H1 (cell line): ENCODE measurements at regions not wholly inside any gene's neighbourhood (a gene's known extent, or its start where the extent isn't known, plus 50 kb on each side); places are given as distances from the start of the nearest gene placed in this dataset.

Experiments used
- CTCF ChIA-PET: fragments of 300-600 bp; sonication (Branson Sonifier 250); formaldehyde crosslinking; loops from one replicate; lab custom pipeline; 2021; ENCODE audit not compliant: partially characterized antibody; lab: Charles Lee
- POLR2A ChIA-PET: fragments of 300-600 bp; sonication (Branson Sonifier 250); formaldehyde crosslinking; loops from one replicate; lab custom pipeline; 2021; ENCODE audit warnings: inconsistent platforms; ENCODE audit not compliant: partially characterized antibody; lab: Charles Lee
- DNase-seq, 2 experiments: peaks; one replicate each; pipeline versions ENCODE4 v3.0.0 to v3.0.0-alpha.2; 2010 to 2022; ENCODE audit warnings: low spot score in 2 of 2, low read depth in 1 of 2, mixed read lengths in 1 of 2
- FAIRE-seq: peaks from 2 replicates; lab custom pipeline; 2011; peaks lifted over from hg19 to GRCh38; lab: Jason Lieb, UNC
- H2AFZ ChIP-seq: 2 replicates; pipeline ENCODE4 v1.8.1; 2012; ENCODE audit warnings: low read length, inconsistent platforms
- H2AK5ac ChIP-seq: 2 replicates; pipeline ENCODE4 v1.6.1; 2013; ENCODE audit warnings: low read depth, low read length
- H2BK120ac ChIP-seq: replicated peaks from 2 replicates; pipeline ENCODE3; 2013; ENCODE audit warnings: low read depth, low read length, inconsistent platforms
- H2BK12ac ChIP-seq: 2 replicates; pipeline ENCODE4 v1.6.1; 2013; ENCODE audit warnings: low read depth, low read length
- H2BK15ac ChIP-seq: 2 replicates; pipeline ENCODE4 v1.6.1; 2013; ENCODE audit warnings: low read length
- H2BK20ac ChIP-seq: 2 replicates; pipeline ENCODE4 v1.6.1; 2013; ENCODE audit warnings: low read length
- H2BK5ac ChIP-seq: 2 replicates; pipeline ENCODE4 v1.6.1; 2013; ENCODE audit warnings: low read depth, low read length
- H3K14ac ChIP-seq: 2 replicates; pipeline ENCODE4 v1.6.1; 2013; ENCODE audit warnings: inconsistent platforms; ENCODE audit not compliant: insufficient read length
- H3K18ac ChIP-seq: 2 replicates; pipeline ENCODE4 v1.6.1; 2013; ENCODE audit warnings: low read length; ENCODE audit errors: extremely low read depth
- H3K23ac ChIP-seq: 2 replicates; pipeline ENCODE4 v1.6.1; 2013; ENCODE audit warnings: inconsistent platforms; ENCODE audit not compliant: insufficient read length
- H3K23me2 ChIP-seq: 2 replicates; pipeline ENCODE4 v1.6.1; 2013; ENCODE audit warnings: low read depth, low read length
- H3K27ac ChIP-seq: 2 replicates; pipeline ENCODE4 v1.6.1; 2011; ENCODE audit warnings: low read depth, low read length, inconsistent platforms
- H3K27me3 ChIP-seq, 4 experiments: replicated peaks in 1 of 4; 1 replicate in 1 of 4; 2 replicates in 3 of 4; pipeline versions ENCODE4 v1.6.1 to v1.8.1; 2011 to 2013; ENCODE audit warnings: low read length in 3 of 4, mild to moderate bottlenecking in 3 of 4, inconsistent platforms in 2 of 4, mixed read lengths in 2 of 4, moderate library complexity in 1 of 4; ENCODE audit not compliant: control insufficient read depth in 3 of 4, insufficient read depth in 3 of 4; ENCODE audit errors: extremely low read depth in 1 of 4
- H3K36me3 ChIP-seq, 4 experiments: 2 replicates each; pipeline versions ENCODE4 v1.6.1 to v1.8.1; 2011 to 2013; ENCODE audit warnings: mild to moderate bottlenecking in 4 of 4, low read length in 3 of 4, moderate library complexity in 2 of 4, control low read depth in 1 of 4, inconsistent platforms in 1 of 4; ENCODE audit not compliant: insufficient read depth in 4 of 4, control insufficient read depth in 2 of 4
- H3K4ac ChIP-seq: replicated peaks from 2 replicates; pipeline ENCODE3; 2013; ENCODE audit warnings: low read length, low read depth, mixed read lengths, inconsistent platforms; ENCODE audit not compliant: insufficient read length
- H3K4me1 ChIP-seq, 4 experiments: replicated peaks in 1 of 4; 1 replicate in 1 of 4; 2 replicates in 3 of 4; pipeline versions ENCODE4 v1.6.1 to v1.8.1; 2011 to 2013; ENCODE audit warnings: low read length in 3 of 4, inconsistent platforms in 2 of 4, mixed read lengths in 1 of 4; ENCODE audit not compliant: insufficient read depth in 4 of 4, control insufficient read depth in 3 of 4
- H3K4me2 ChIP-seq, 2 experiments: 2 replicates each; pipeline versions ENCODE4 v1.6.1 to v1.8.1; 2011 to 2013; ENCODE audit warnings: low read depth in 2 of 2, low read length in 2 of 2, control low read depth in 1 of 2, inconsistent platforms in 1 of 2, mild to moderate bottlenecking in 1 of 2; ENCODE audit not compliant: insufficient read depth in 1 of 2
- H3K4me3 ChIP-seq, 4 experiments: fragments of 200-600, 300-600 bp in 1 of 4; sonication (generic), shearing (Covaris generic), sonication (Bioruptor Twin) in 1 of 4; 2 replicates each; pipeline versions ENCODE4 v1.5.1 to v1.8.1; 2011 to 2016; ENCODE audit warnings: low read length in 4 of 4, low read depth in 3 of 4, control low read depth in 2 of 4, inconsistent platforms in 2 of 4, mild to moderate bottlenecking in 2 of 4, mixed read lengths in 1 of 4, moderate library complexity in 1 of 4; ENCODE audit not compliant: insufficient read depth in 2 of 4; ENCODE audit errors: extremely low read depth in 1 of 4
- H3K56ac ChIP-seq: replicated peaks from 2 replicates; pipeline ENCODE3; 2013; ENCODE audit warnings: low read depth, mild to moderate bottlenecking, mixed read lengths, low read length, inconsistent platforms; ENCODE audit not compliant: insufficient read length
- H3K79me1 ChIP-seq: 2 replicates; pipeline ENCODE4 v1.6.1; 2013; ENCODE audit warnings: low read depth, low read length, control low read depth
- H3K79me2 ChIP-seq, 2 experiments: 2 replicates each; pipeline versions ENCODE4 v1.6.1 to v1.8.1; 2012 to 2013; ENCODE audit warnings: low read length in 2 of 2, mild to moderate bottlenecking in 2 of 2, inconsistent platforms in 1 of 2; ENCODE audit not compliant: insufficient read depth in 2 of 2, control insufficient read depth in 1 of 2
- H3K9ac ChIP-seq, 4 experiments: replicated peaks in 1 of 4; 1 replicate in 1 of 4; 2 replicates in 3 of 4; pipeline versions ENCODE4 v1.6.1 to v1.8.1; 2011 to 2013; ENCODE audit warnings: low read depth in 3 of 4, low read length in 3 of 4, control low read depth in 2 of 4, mild to moderate bottlenecking in 2 of 4, moderate library complexity in 2 of 4, inconsistent platforms in 1 of 4; ENCODE audit errors: extremely low read depth in 1 of 4
- H3K9me3 ChIP-seq, 2 experiments: 2 replicates each; pipeline versions ENCODE4 v1.6.1 to v1.8.1; 2012 to 2013; ENCODE audit warnings: mild to moderate bottlenecking in 2 of 2, moderate library complexity in 2 of 2, control low read depth in 1 of 2, inconsistent platforms in 1 of 2, low read depth in 1 of 2, low read length in 1 of 2, mixed read lengths in 1 of 2; ENCODE audit not compliant: insufficient read depth in 2 of 2
- H4K20me1 ChIP-seq, 2 experiments: replicated peaks in 1 of 2; 2 replicates each; pipeline versions ENCODE3 to v1.8.1; 2011 to 2013; ENCODE audit warnings: inconsistent platforms in 2 of 2, low read length in 2 of 2, mild to moderate bottlenecking in 1 of 2; ENCODE audit not compliant: insufficient read depth in 2 of 2, control insufficient read depth in 1 of 2
- H4K5ac ChIP-seq: 2 replicates; pipeline ENCODE4 v1.6.1; 2013; ENCODE audit warnings: low read length, low read depth, mixed read lengths, inconsistent platforms; ENCODE audit not compliant: insufficient read length
- H4K8ac ChIP-seq: 2 replicates; pipeline ENCODE4 v1.8.0; 2013; ENCODE audit warnings: mild to moderate bottlenecking, moderate library complexity, low read length, inconsistent platforms; ENCODE audit not compliant: insufficient read depth; ENCODE audit errors: extremely low read depth
- H4K91ac ChIP-seq: replicated peaks from 2 replicates; pipeline ENCODE3; 2013; ENCODE audit warnings: low read length, mixed read lengths, inconsistent platforms; ENCODE audit not compliant: insufficient read length
- ASH2L ChIP-seq: fragments of 200-600, 300-600 bp; sonication (generic); IDR thresholded peaks from one replicate; pipeline ENCODE4 v1.7.1; 2017; ENCODE audit warnings: low read length
- ATF2 ChIP-seq: IDR thresholded peaks from 2 replicates; pipeline ENCODE4 v1.6.1; 2012; ENCODE audit warnings: low read length, inconsistent platforms
- ATF3 ChIP-seq: IDR thresholded peaks from 2 replicates; pipeline ENCODE4 v1.6.1; 2011; ENCODE audit warnings: low read depth, mild to moderate bottlenecking, low read length; ENCODE audit not compliant: insufficient read depth
- EGR1 ChIP-seq: IDR thresholded peaks from 2 replicates; pipeline ENCODE4 v1.6.1; 2011; ENCODE audit warnings: low read depth, low read length, borderline replicate concordance
- MAX ChIP-seq: IDR thresholded peaks from 2 replicates; pipeline ENCODE4 v1.6.1; 2012; ENCODE audit warnings: inconsistent platforms
- PHF8 ChIP-seq: fragments of 200-600 bp; sonication (generic); conservative IDR thresholded peaks from 2 replicates; pipeline ENCODE4 v1.7.1; 2012; ENCODE audit warnings: low read depth, mild to moderate bottlenecking, inconsistent platforms, low read length, moderate library complexity
- RAD21 ChIP-seq, 2 experiments: IDR thresholded peaks in 1 of 2; conservative IDR thresholded peaks in 1 of 2; 2 replicates each; pipeline ENCODE4 v1.6.1; 2011; ENCODE audit warnings: low read depth in 2 of 2, low read length in 2 of 2, improper control_type of control experiment in 1 of 2, inconsistent platforms in 1 of 2, mild to moderate bottlenecking in 1 of 2, moderate library complexity in 1 of 2
- SIN3A ChIP-seq, 2 experiments: IDR thresholded peaks in 1 of 2; conservative IDR thresholded peaks in 1 of 2; 2 replicates each; pipeline ENCODE4 v1.6.1; 2011 to 2012; ENCODE audit warnings: low read length in 2 of 2, improper control_type of control experiment in 1 of 2, low read depth in 1 of 2, mild to moderate bottlenecking in 1 of 2
- SIRT6 ChIP-seq: IDR thresholded peaks from one replicate; pipeline ENCODE4 v1.7.1; 2012; ENCODE audit warnings: low read length, inconsistent platforms
- SP2 ChIP-seq: IDR thresholded peaks from 2 replicates; pipeline ENCODE4 v1.6.1; 2012; ENCODE audit warnings: mild to moderate bottlenecking, low read length, inconsistent platforms
- TCF12 ChIP-seq: IDR thresholded peaks from 2 replicates; pipeline ENCODE4 v1.6.1; 2011; ENCODE audit warnings: low read depth, mild to moderate bottlenecking, low read length
- ZNF274 ChIP-seq: IDR thresholded peaks from 2 replicates; pipeline ENCODE4 v1.7.0; 2012; ENCODE audit warnings: low read length, borderline replicate concordance; ENCODE audit errors: extremely low read depth
- WGBS, 2 experiments: shearing (Covaris generic) in 1 of 2; methylation state at CpG; one replicate each; pipeline versions ENCODE4 v1.1.6 to v1.1.7; 2013 to 2015; ENCODE audit warnings: low lambda C conversion rate in 2 of 2, mixed read lengths in 2 of 2, inconsistent platforms in 1 of 2, low coverage in 1 of 2, missing lambda C conversion rate in 1 of 2; ENCODE audit not compliant: insufficient replicate concordance in 2 of 2, insufficient coverage in 1 of 2, insufficient read length in 1 of 2; ENCODE audit errors: extremely low coverage in 1 of 2, missing lambda C conversion rate in 1 of 2; 5-methylcytosine and 5-hydroxymethylcytosine counted together

- Histone ChIP-seq H2BK12ac (no peak overlapping the region), H3K27ac (no peak overlapping the region), H2BK5ac (no peak overlapping the region), H4K20me1 (no peaks in the 10 kb centered on the region), H3K4me3 (no peak overlapping the region), H3K79me2 (0 out of 4 replicates have a peak, but pooled peaks cover 0 to 2% of the 10 kb centered on the region in 2 experiments), H2BK120ac (no peak overlapping the region), H3K79me1 (no peaks in the 10 kb centered on the region), H3K18ac (no peak overlapping the region), H4K8ac (no peak overlapping the region), H3K14ac (no peak overlapping the region), H3K23ac (no peak overlapping the region), H2BK15ac (no peak overlapping the region), H3K56ac (no peak overlapping the region), H3K4ac (no peak overlapping the region), H3K4me1 (peaks cover 0 to 3% (median 2%) of the 10 kb centered on the region in 4 experiments; a peak in 2 of 7 replicates), H3K36me3 (no peaks in the 10 kb centered on the region), H2BK20ac (no peak overlapping the region), H3K23me2 (no peaks in the 10 kb centered on the region), H3K27me3 (no peaks in the 10 kb centered on the region; a peak in 1 of 7 replicates), H3K9ac (no peak overlapping the region), H3K4me2 (no peak overlapping the region), H2AK5ac (no peak overlapping the region), H4K91ac (no peak overlapping the region), H4K5ac (no peak overlapping the region), H2AFZ (no peak overlapping the region), H3K9me3 (no peaks in the 10 kb centered on the region)
- CTCF ChIA-PET, result interaction anchor here (0.5 to 0.6 kb wide), 3 partner anchors 34 to 225 kb away, joined by 3 read pairs; no protein-coding TSS in a partner anchor
- DNase-seq, result no peak
- FAIRE-seq, result no peak
- POLR2A ChIA-PET, result no interaction called here
- 91 to 100% methylated on average over 1 to 5 of the region's 5 CpGs for WGBS, 2 experiments
- TF ChIP-seq RAD21 (IDR thresholded peaks at IDR 0.05 in 1 of 2, conservative IDR thresholded peaks at IDR 0.05 in 1 of 2; ENCODE audit: low read depth in 2 of 2, low read length in 2 of 2) (no peak), PHF8 (no peak), ATF3 (no peak), SIN3A (conservative IDR thresholded peaks at IDR 0.05 in 1 of 2, IDR thresholded peaks at IDR 0.05 in 1 of 2; ENCODE audit: low read depth in 1 of 2, low read length in 2 of 2) (no peak), SP2 (no peak), ASH2L (no peak), MAX (no peak), TCF12 (no peak), EGR1 (no peak), ATF2 (no peak), ZNF274 (no peak), SIRT6 (no peak)
These were observed 329.9 kb downstream of the FGFR2 start for GRCh38 chr10:121268363-121268762.
